Neuronal stem cell (in vitro differentiated cells): ENCODE measurements at regions not wholly inside any gene's neighbourhood (a gene's known extent, or its start where the extent isn't known, plus 50 kb on each side); places are given as distances from the start of the nearest gene placed in this dataset.
"Not testable (repeated sequence)": the region's sequence is repeated elsewhere in the genome, so short reads cannot be mapped to it uniquely, and the experiment has no call there.

ENCODE experiments used
- DNase-seq: peaks from one replicate; pipeline ENCODE4 v3.0.0-alpha.2; 2013; ENCODE audit warnings: low spot score
- H2AFZ ChIP-seq: one replicate; pipeline ENCODE4 v1.6.1; 2013; ENCODE audit warnings: mild to moderate bottlenecking, low read length, inconsistent platforms
- H2AK5ac ChIP-seq: 2 replicates; pipeline ENCODE4 v1.6.1; 2013; ENCODE audit warnings: low read depth, mild to moderate bottlenecking, inconsistent platforms, low read length, moderate library complexity, mixed read lengths
- H2BK120ac ChIP-seq: 2 replicates; pipeline ENCODE4 v1.6.1; 2013; ENCODE audit warnings: low read depth, mild to moderate bottlenecking, inconsistent platforms, low read length, moderate library complexity, mixed read lengths
- H2BK12ac ChIP-seq: one replicate; pipeline ENCODE4 v1.6.1; 2013; ENCODE audit warnings: low read length, inconsistent platforms
- H2BK15ac ChIP-seq: 2 replicates; pipeline ENCODE4 v1.6.1; 2013; ENCODE audit warnings: mild to moderate bottlenecking, low read length, inconsistent platforms, mixed read lengths
- H2BK5ac ChIP-seq: one replicate; pipeline ENCODE4 v1.6.1; 2013; ENCODE audit warnings: inconsistent platforms, mild to moderate bottlenecking, low read length, moderate library complexity
- H3K14ac ChIP-seq: one replicate; pipeline ENCODE4 v1.6.1; 2013; ENCODE audit warnings: low read length, inconsistent platforms
- H3K18ac ChIP-seq: 2 replicates; pipeline ENCODE4 v1.6.1; 2013; ENCODE audit warnings: low read length, inconsistent platforms
- H3K23ac ChIP-seq: 2 replicates; pipeline ENCODE4 v1.6.1; 2013; ENCODE audit warnings: low read depth, mild to moderate bottlenecking, mixed read lengths, low read length, inconsistent platforms; ENCODE audit not compliant: poor library complexity
- H3K27ac ChIP-seq: replicated peaks from 3 replicates; pipeline ENCODE4 v1.5.1; 2013; ENCODE audit warnings: low read length, inconsistent platforms
- H3K27me3 ChIP-seq, 3 experiments: 2 replicates each; pipeline ENCODE4 v1.6.1; 2013; ENCODE audit warnings: low read length in 3 of 3, mild to moderate bottlenecking in 2 of 3, inconsistent platforms in 1 of 3, low read depth in 1 of 3, mixed read lengths in 1 of 3, moderate library complexity in 1 of 3; ENCODE audit not compliant: control insufficient read depth in 3 of 3, insufficient read depth in 3 of 3
- H3K36me3 ChIP-seq, 2 donors: replicated peaks in 1 of 2; 2 replicates each; pipeline ENCODE4 v1.6.1; 2013; ENCODE audit warnings: low read length in 2 of 2; ENCODE audit not compliant: control insufficient read depth in 2 of 2, insufficient read depth in 2 of 2
- H3K4ac ChIP-seq: 2 replicates; pipeline ENCODE4 v1.6.1; 2013; ENCODE audit warnings: inconsistent platforms, mild to moderate bottlenecking, low read length, moderate library complexity
- H3K4me1 ChIP-seq, 2 donors: 1 replicate in 1 of 2; 2 replicates in 1 of 2; pipeline ENCODE4 v1.6.1; 2013; ENCODE audit warnings: low read length in 2 of 2, low read depth in 1 of 2; ENCODE audit not compliant: control insufficient read depth in 2 of 2, insufficient read depth in 1 of 2
- H3K4me2 ChIP-seq: one replicate; pipeline ENCODE4 v1.6.1; 2013; ENCODE audit warnings: mild to moderate bottlenecking, low read length, inconsistent platforms; ENCODE audit not compliant: insufficient read depth, poor library complexity, severe bottlenecking
- H3K4me3 ChIP-seq, 2 donors: 2 replicates each; pipeline ENCODE4 v1.5.1; 2013; ENCODE audit warnings: low read length in 2 of 2, mild to moderate bottlenecking in 2 of 2, inconsistent platforms in 1 of 2, moderate library complexity in 1 of 2
- H3K79me1 ChIP-seq: one replicate; pipeline ENCODE4 v1.6.1; 2013; ENCODE audit warnings: low read depth, mild to moderate bottlenecking, inconsistent platforms, low read length, moderate library complexity
- H3K9ac ChIP-seq: one replicate; pipeline ENCODE4 v1.6.1; 2013; ENCODE audit warnings: mild to moderate bottlenecking, low read depth, low read length, inconsistent platforms; ENCODE audit not compliant: poor library complexity
- H3K9me3 ChIP-seq, 2 donors: replicated peaks in 1 of 2; 2 replicates each; pipeline versions ENCODE3 to v1.6.1; 2013; ENCODE audit warnings: low read length in 2 of 2, mild to moderate bottlenecking in 2 of 2, inconsistent platforms in 1 of 2, low read depth in 1 of 2, mixed read lengths in 1 of 2, moderate library complexity in 1 of 2; ENCODE audit not compliant: control insufficient read depth in 2 of 2, insufficient read depth in 1 of 2
- H4K8ac ChIP-seq: one replicate; pipeline ENCODE4 v1.6.1; 2013; ENCODE audit warnings: low read depth, mild to moderate bottlenecking, inconsistent platforms, low read length, moderate library complexity
- H4K91ac ChIP-seq: one replicate; pipeline ENCODE4 v1.6.1; 2013; ENCODE audit warnings: low read length, low read depth, mild to moderate bottlenecking, inconsistent platforms; ENCODE audit not compliant: poor library complexity
- WGBS, 2 donors: extraction: QIAGEN DNeasy Blood & Tissue Kit; methylation state at CpG; one replicate each; pipeline ENCODE4 v1.1.7; 2013; ENCODE audit warnings: missing lambda C conversion rate in 2 of 2, mixed read lengths in 1 of 2; ENCODE audit not compliant: insufficient read length in 2 of 2, insufficient replicate concordance in 1 of 2; ENCODE audit errors: extremely low coverage in 2 of 2; 5-methylcytosine and 5-hydroxymethylcytosine counted together

- Histone ChIP-seq H3K27ac (peak overlapping the region; percentile 75), H2AFZ (peak overlapping the region; percentile 82), H3K14ac (no peak overlapping the region), H2BK15ac (no peak overlapping the region), H3K4ac (no peak overlapping the region), H3K27me3 (no peaks in the 10 kb centered on the region), H4K8ac (no peak overlapping the region), H3K36me3 (no peaks in the 10 kb centered on the region), H3K18ac (no peak overlapping the region), H3K9me3 (peaks cover 0 to 2% of the 10 kb centered on the region in 2 donors), H2BK120ac (no peak overlapping the region), H2BK5ac (no peak overlapping the region), H4K91ac (no peak overlapping the region), H3K4me2 (no peak overlapping the region), H3K79me1 (no peaks in the 10 kb centered on the region), H3K4me1 (peaks cover 0 to 4% of the 10 kb centered on the region in 2 donors), H3K9ac (no peak overlapping the region), H3K23ac (no peak overlapping the region), H3K4me3 (no peak overlapping the region), H2AK5ac (no peak overlapping the region), H2BK12ac (no peak overlapping the region)
- WGBS, 2 donors = no CpG with 5 or more reads among the region's 3 CpGs
- DNase-seq = peak; percentile 48
Observed at GRCh38 chr7:121739465-121739864, 133.5 kb upstream of the PTPRZ1 start.

GRCh38 chr7:121730869-121731268 is 142.1 kb upstream of the PTPRZ1 start:
- H3K9ac ChIP-seq = no peak overlapping the region
- H3K79me1 ChIP-seq = no peaks in the 10 kb centered on the region
- no peak overlapping the region for H2AK5ac ChIP-seq
- H2AFZ ChIP-seq = no peak overlapping the region
- H4K91ac ChIP-seq = no peak overlapping the region
- H3K23ac ChIP-seq = no peak overlapping the region
- no peaks in the 10 kb centered on the region for H3K27me3 ChIP-seq
- H2BK5ac ChIP-seq = no peak overlapping the region
- no peak overlapping the region for H3K18ac ChIP-seq
- H2BK120ac ChIP-seq = no peak overlapping the region
- no peak overlapping the region for H3K4me2 ChIP-seq
- no peak for DNase-seq
- H2BK15ac ChIP-seq = no peak overlapping the region
- H3K27ac ChIP-seq = no peak overlapping the region
- no peaks in the 10 kb centered on the region for H3K4me1 ChIP-seq
- no peak overlapping the region for H4K8ac ChIP-seq
- H3K14ac ChIP-seq = no peak overlapping the region
- H3K4ac ChIP-seq = no peak overlapping the region
- no peak overlapping the region for H2BK12ac ChIP-seq
- H3K4me3 ChIP-seq = no peak overlapping the region
- H3K36me3 ChIP-seq = no peaks in the 10 kb centered on the region
- H3K9me3 ChIP-seq = peaks cover 3 to 20% of the 10 kb centered on the region in 2 donors

GRCh38 chr7:121714559-121715303 is 158.2 kb upstream of the PTPRZ1 start:
- no CpG with 5 or more reads among the region's 3 CpGs for WGBS, 2 donors
- no peak overlapping the region for H3K4me3 ChIP-seq
- DNase-seq = no peak

GRCh38 chr7:121712961-121713360 is 160.0 kb upstream of the PTPRZ1 start:
- not testable (repeated sequence) for H3K23ac ChIP-seq, H4K91ac ChIP-seq, H3K4me3 ChIP-seq, H3K4me1 ChIP-seq, H2AK5ac ChIP-seq, H2BK120ac ChIP-seq, H4K8ac ChIP-seq, H3K79me1 ChIP-seq, H2BK15ac ChIP-seq, H3K27ac ChIP-seq, H3K36me3 ChIP-seq, H3K27me3 ChIP-seq, DNase-seq, H3K9ac ChIP-seq, H3K9me3 ChIP-seq, H3K4ac ChIP-seq, H2BK5ac ChIP-seq, H3K4me2 ChIP-seq
- peak overlapping the region; percentile 25 for H2BK12ac ChIP-seq
- peak overlapping the region; percentile 75 for H3K14ac ChIP-seq
- no CpG with 5 or more reads among the region's 5 CpGs for WGBS, 2 donors
- peak overlapping the region; percentile 84 for H2AFZ ChIP-seq
- peak overlapping the region; percentile 28 for H3K18ac ChIP-seq

More at GRCh38 chr7:121714559-121715303, 158.2 kb upstream of the PTPRZ1 start:
- peak overlapping the region; percentile 4 for H3K4me2 ChIP-seq
- H2AK5ac ChIP-seq = no peak overlapping the region
- H3K14ac ChIP-seq = no peak overlapping the region
- H3K27me3 ChIP-seq = no peaks in the 10 kb centered on the region
- H2BK15ac ChIP-seq = no peak overlapping the region
- H3K36me3 ChIP-seq = no peaks in the 10 kb centered on the region
- H3K79me1 ChIP-seq = no peaks in the 10 kb centered on the region
- H2AFZ ChIP-seq = peak overlapping the region; percentile 74
- H3K18ac ChIP-seq = no peak overlapping the region
- peaks cover 0 to 7% of the 10 kb centered on the region in 2 donors for H3K4me1 ChIP-seq
- H4K8ac ChIP-seq = no peak overlapping the region
- H3K27ac ChIP-seq = peak overlapping the region; percentile 2
- H3K23ac ChIP-seq = no peak overlapping the region
- no peak overlapping the region for H4K91ac ChIP-seq
- no peaks in the 10 kb centered on the region for H3K9me3 ChIP-seq
- H3K9ac ChIP-seq = no peak overlapping the region
- no peak overlapping the region for H3K4ac ChIP-seq
- no peak overlapping the region for H2BK120ac ChIP-seq
- H2BK12ac ChIP-seq = no peak overlapping the region
- H2BK5ac ChIP-seq = no peak overlapping the region
